Stimulated activated CD8-positive, alpha-beta memory T cell treated with anti-CD3 and anti-CD28 coated beads, Interleukin-2, amount 100 ng/mL, for 1 hour (primary cell): ENCODE measurements at regions not wholly inside any gene's neighbourhood (a gene's known extent, or its start where the extent isn't known, plus 50 kb on each side); places are given as distances from the start of the nearest gene placed in this dataset.
"Not testable (repeated sequence)": the region's sequence is repeated elsewhere in the genome, so short reads cannot be mapped to it uniquely, and the experiment has no call there.

ENCODE experiments used
- DNase-seq, 2 donors: peaks; one replicate each; pipeline ENCODE4 v3.0.0-alpha.2; 2020; ENCODE audit warnings: low read depth in 2 of 2

GRCh38 chr3:95162794-95163193 lies 1099.9 kb downstream of the NSUN3 start:
- no peak for DNase-seq

- DNase-seq, result no peak
Measured at GRCh38 chr3:95167748-95168147, 1104.9 kb downstream of the NSUN3 start.

- no peak for DNase-seq
Measured at GRCh38 chr3:95168526-95168925, 1105.7 kb downstream of the NSUN3 start.

- DNase-seq, result no peak
Measured at GRCh38 chr3:95172164-95172943, 1109.5 kb downstream of the NSUN3 start.

GRCh38 chr3:95177096-95177495 lies 1114.2 kb downstream of the NSUN3 start:
- no peak for DNase-seq

- DNase-seq, result no peak
Measured at GRCh38 chr3:95184038-95184437, 1121.2 kb downstream of the NSUN3 start.

- DNase-seq, result no peak
Measured at GRCh38 chr3:95189348-95189747, 1126.5 kb downstream of the NSUN3 start.

GRCh38 chr3:95197661-95198060 lies 1134.8 kb downstream of the NSUN3 start:
- no peak for DNase-seq

- no peak for DNase-seq
Measured at GRCh38 chr3:95200384-95200783, 1137.5 kb downstream of the NSUN3 start.

- no peak for DNase-seq
Measured at GRCh38 chr3:95210878-95211277, 1148.0 kb downstream of the NSUN3 start.

- DNase-seq, result no peak
Measured at GRCh38 chr3:95212117-95212516, 1149.3 kb downstream of the NSUN3 start.

- DNase-seq, result no peak
Measured at GRCh38 chr3:95215437-95215957, 1152.6 kb downstream of the NSUN3 start.

- DNase-seq, result no peak
Measured at GRCh38 chr3:95217661-95218060, 1154.8 kb downstream of the NSUN3 start.

- DNase-seq, result no peak
Measured at GRCh38 chr3:95218484-95218883, 1155.6 kb downstream of the NSUN3 start.

- no peak for DNase-seq
Measured at GRCh38 chr3:95226437-95226836, 1163.6 kb downstream of the NSUN3 start.

GRCh38 chr3:95227092-95227491 lies 1164.2 kb downstream of the NSUN3 start:
- no peak for DNase-seq

- DNase-seq, result no peak
Measured at GRCh38 chr3:95228416-95228815, 1165.6 kb downstream of the NSUN3 start.

GRCh38 chr3:95235916-95236315 lies 1173.1 kb downstream of the NSUN3 start:
- DNase-seq, result no peak

GRCh38 chr3:95237783-95238182 lies 1174.9 kb downstream of the NSUN3 start:
- DNase-seq, result no peak

- DNase-seq, result no peak
Measured at GRCh38 chr3:95240395-95240794, 1177.5 kb downstream of the NSUN3 start.

GRCh38 chr3:95241256-95241655 lies 1178.4 kb downstream of the NSUN3 start:
- not testable (repeated sequence) for DNase-seq

- DNase-seq, result no peak
Measured at GRCh38 chr3:95246413-95246812, 1183.6 kb downstream of the NSUN3 start.

GRCh38 chr3:95254061-95254460 lies 1191.2 kb downstream of the NSUN3 start:
- DNase-seq, result no peak

- no peak for DNase-seq
Measured at GRCh38 chr3:95254758-95255157, 1191.9 kb downstream of the NSUN3 start.
